SKM-1 (cell line): ENCODE measurements at regions not wholly inside any gene's neighbourhood (a gene's known extent, or its start where the extent isn't known, plus 50 kb on each side); places are given as distances from the start of the nearest gene placed in this dataset.
"Not testable (repeated sequence)": the region's sequence is repeated elsewhere in the genome, so short reads cannot be mapped to it uniquely, and the experiment has no call there.

Source experiments
- DNase-seq: peaks from one replicate; lab custom pipeline; 2025; ENCODE audit not compliant: unreplicated experiment; lab: John Stamatoyannopoulos, UW

DNA sequence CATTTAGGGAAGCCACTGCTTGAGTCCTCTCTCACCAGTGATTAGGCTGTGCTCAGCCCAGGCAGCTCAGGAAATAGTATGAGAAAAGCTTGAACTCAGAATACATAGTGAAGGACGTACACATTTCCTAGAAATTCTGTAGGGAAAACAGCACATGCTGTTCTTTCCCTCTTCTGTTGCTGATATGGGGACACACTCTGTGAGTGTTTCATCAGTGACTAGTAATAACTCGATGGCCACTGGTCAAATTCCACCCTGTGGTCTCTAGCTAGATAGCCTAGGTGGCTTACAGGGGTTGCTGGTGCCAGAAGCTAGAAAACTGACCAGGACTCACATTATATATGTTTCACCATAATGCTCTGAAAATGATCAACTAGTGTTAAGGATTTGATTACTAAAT, 259.8 kb upstream of the SOX4 start:
- DNase-seq: no peak

DNA sequence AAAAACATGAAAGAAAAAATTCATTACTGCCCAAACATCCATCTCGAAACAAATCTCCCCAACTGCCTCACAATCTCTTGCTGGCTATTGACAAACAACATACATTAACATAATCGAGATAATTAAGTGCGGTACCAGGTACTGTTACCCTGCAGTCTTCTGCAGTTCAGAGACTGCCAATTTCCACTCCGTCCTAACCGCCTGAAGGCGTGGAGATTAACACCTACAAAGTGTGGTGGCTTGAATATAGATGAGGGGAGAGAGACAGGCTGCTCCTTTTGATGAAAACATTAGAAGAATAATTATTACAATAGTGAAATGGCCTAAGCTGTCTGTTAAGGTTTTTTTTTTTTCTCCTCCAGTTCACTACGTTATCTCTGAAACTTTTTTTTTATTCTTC, 258.9 kb upstream of the SOX4 start:
- no peak for DNase-seq

GRCh38 chr6:21335591-21335990, 258.0 kb upstream of the SOX4 start:
- DNase-seq: no peak

GRCh38 chr6:21337263-21337662, 256.3 kb upstream of the SOX4 start:
- DNase-seq: no peak

- DNase-seq: no peak
Observed at GRCh38 chr6:21340573-21340972, 253.0 kb upstream of the SOX4 start.

DNA sequence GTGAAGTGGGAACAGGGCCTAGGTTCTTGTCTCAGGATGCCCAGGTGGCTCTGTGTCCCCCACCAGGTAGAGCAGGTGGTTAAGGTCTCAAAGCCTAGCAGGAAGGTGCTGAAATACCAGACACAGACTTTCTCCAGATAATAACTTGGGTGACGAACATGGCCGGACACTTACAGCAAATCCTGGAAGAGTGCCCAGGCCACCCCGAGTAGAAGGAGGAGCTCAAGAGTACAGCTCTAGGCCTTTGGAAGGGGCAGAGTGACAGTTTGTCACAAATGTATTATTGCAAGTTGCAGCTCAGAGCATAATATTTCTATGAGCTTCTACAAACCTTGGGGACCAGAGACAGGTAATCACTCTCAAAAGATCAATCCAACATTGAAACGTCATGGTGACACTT, 251.6 kb upstream of the SOX4 start:
- DNase-seq: no peak

DNA sequence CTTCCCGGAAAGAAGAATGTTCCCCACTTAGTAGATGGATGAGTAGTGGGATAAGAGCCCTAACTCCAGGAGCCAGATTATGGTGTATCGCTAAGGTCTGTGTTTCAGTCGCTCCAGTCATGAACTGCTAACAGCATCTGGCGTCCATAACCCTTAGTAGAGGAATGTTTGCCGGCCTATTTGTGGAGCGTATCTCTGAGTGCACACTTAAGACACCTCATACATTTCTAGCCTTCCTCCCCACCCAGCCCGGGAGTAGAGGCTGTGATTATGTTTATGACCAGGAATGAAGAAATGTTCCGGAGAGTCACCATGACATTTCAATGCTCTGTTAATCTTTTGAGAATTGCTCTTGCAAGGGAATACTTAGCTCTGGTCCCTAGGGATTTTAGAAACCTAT, 251.1 kb upstream of the SOX4 start:
- DNase-seq: no peak

DNA sequence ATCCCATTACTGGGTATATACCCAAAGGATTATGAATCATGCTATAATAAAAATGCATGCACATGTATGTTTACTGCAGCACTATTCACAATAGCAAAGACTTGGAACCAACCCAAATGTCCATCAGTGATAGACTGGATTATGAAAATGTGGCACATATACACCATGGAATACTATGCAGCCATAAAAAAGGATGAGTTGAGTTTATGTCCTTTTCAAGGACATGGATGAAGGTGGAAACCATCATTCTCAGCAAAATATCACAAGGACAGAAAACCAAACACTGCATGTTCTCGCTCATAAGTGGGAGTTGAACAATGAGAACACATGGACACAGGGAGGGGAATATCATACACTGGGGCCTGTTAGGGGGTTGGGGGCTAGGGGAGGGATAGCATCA, 247.8 kb upstream of the SOX4 start:
- not testable (repeated sequence) for DNase-seq

GRCh38 chr6:21348146-21348503, 245.4 kb upstream of the SOX4 start:
- no peak for DNase-seq

DNA sequence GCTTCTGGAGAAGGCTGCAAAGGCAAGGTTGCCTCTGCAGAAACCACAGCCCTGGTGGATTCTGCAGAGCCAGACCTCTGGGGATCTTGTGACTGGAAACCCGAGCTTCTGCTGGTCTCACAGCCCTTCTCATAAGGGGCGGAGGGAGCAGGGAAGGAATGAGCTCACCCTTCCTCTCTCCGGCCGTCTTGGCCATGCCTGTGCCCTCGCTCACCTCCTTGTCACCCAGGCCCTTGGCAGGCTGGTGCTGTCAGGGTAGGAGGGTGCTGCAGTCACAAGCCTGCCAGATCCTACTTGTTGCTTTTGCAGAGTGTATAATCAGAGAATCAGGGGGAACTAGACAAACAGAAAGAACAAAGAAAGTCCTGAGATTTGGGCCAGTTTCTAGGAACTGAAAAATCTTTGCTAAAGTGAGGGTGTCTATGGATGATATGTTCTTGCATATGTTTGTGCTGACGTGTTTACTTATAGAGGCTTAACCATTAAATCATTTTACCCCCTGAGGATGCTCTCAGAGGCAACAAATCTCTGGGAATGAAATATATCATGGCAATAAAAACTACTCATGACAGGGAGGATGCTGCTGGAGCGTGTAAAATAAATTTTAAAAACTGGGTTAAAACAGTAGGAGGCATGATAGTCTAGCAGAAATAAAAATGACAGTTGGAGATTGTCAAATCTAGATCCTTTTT, 244.9 kb upstream of the SOX4 start:
- no peak for DNase-seq

GRCh38 chr6:21349834-21350233, 243.7 kb upstream of the SOX4 start:
- no peak for DNase-seq

- no peak for DNase-seq
Observed at GRCh38 chr6:21350926-21351325, 242.6 kb upstream of the SOX4 start.

GRCh38 chr6:21352131-21352530, 241.4 kb upstream of the SOX4 start:
- no peak for DNase-seq

DNA sequence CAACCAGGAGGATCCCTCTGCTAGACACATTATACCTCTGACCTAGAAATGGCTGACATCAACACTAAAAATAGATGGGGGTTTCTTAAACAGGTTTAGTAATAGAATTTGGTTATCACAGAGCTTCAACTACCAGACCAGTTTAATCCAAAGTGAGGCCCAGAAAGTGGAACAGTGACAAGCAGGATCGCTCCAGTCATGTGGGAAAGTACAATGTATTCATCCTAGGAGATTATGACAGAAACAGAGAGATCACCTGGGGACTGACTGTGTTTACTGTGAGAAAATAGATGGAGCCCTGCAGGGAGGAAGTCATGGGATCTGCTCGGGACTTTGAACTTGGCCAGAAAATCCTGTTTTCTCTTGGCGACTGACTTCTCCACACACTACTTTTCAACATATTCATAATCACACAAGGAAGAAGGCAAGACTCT, 238.7 kb upstream of the SOX4 start:
- DNase-seq: no peak

DNA sequence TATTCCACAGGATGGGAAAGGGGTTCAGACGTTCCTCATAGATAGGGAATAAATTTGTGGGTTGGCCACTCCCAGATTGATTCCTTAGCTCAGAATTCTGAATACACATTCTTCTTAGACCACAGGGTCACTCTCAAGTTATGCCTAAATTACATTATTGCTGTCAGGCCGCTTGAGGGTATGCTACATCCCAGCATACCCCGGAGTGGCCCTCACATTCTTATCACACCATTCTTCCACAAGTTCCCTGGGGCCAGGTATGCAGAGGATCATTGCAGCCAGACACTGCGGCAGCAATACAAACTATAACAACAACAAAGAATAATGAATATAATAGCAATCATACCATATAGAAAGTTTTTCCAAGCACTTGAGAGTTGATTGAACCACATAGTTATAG, 237.9 kb upstream of the SOX4 start:
- DNase-seq: no peak

DNA sequence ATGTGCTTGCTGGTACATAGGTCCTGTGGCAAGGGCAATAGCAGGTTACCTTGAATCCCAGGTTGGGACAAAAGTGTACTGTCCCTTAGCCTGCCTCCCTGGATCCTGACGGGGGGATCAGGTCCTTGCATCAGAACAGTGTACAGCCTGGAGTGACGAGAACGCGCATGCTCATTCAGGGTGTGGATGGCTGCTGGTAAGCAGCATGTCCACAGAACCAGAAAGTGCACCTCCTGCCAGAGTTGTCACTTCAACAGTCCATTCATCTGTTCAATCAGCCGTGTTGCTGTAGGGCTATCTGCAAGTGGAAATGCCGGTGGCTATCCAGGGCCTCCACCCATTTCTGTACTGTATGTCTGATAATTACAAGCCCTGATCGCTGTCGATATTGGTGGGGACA, 236.3 kb upstream of the SOX4 start:
- DNase-seq: no peak

DNA sequence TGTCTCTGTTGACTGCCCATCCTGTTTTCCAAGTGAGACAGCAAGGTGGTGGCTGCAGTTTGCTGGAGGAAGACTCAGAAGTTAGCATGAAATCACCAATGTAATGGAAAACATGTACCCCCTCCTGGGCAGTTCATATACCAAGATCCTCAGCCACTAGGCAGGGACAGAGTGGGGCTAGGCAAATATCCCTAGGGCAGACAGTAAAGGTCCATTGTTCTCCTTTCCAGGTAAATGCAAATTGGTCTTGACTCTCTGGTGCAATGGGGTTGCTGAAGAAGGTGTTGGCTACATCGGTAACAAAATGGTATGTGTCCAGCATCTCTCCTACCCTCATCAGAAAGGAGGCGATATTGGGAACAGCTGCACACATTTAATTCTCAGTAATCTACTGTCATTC, 233.6 kb upstream of the SOX4 start:
- no peak for DNase-seq

DNA sequence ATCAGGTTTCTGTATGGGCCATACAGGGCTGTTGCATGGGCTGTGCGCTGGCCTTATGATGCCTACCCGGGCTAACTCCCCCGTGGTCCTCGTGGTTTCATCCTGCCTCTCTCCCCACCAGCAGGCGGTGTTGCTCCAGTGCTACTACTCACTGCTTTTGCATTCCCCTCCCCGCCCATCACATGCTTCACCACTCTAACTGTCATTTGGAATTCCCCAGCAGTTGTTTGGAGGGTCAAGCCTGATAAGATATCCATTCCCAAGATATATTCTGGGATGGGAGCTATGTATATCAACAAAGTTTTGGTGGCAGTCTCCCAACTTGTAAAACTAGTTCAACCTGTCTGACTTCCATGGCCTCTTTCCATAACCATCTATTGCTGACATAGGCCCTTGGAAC, 233.2 kb upstream of the SOX4 start:
- no peak for DNase-seq

- no peak for DNase-seq
Observed at GRCh38 chr6:21367148-21367547, 226.4 kb upstream of the SOX4 start.

- no peak for DNase-seq
Observed at GRCh38 chr6:21367649-21368154, 225.8 kb upstream of the SOX4 start.

- no peak for DNase-seq
Observed at GRCh38 chr6:21371061-21371460, 222.5 kb upstream of the SOX4 start.

DNA sequence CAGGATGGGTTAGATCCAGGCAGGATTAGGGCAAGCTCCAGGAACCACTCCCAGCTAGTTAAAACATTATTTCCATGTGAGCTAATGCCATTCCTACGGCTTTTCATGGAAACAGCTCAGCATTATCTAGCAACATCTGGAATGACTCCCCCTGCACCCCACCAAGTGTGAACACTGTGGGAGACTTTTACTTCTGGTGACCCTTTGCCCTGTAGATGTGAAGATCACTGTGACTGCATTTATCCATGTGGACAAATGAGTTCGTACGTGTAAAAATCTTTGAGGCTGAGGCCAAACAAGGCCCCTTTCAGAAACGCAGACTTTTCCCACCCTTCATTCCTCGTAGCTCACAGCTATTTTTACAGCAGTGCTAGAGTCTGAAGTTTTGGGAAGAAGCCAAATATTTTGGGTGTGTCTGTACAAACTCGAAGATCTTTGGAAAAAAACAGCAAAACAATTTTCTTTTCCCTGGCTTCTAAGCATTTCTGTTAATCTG, 221.8 kb upstream of the SOX4 start:
- no peak for DNase-seq
